Mesenchymal stem cell (in vitro differentiated cells and primary cell): ENCODE measurements at regions not wholly inside any gene's neighbourhood (a gene's known extent, or its start where the extent isn't known, plus 50 kb on each side); places are given as distances from the start of the nearest gene placed in this dataset.

ENCODE experiments used
- DNase-seq: peaks from one replicate; pipeline ENCODE4 v3.0.0-alpha.2; 2013
- H2AFZ ChIP-seq: one replicate; pipeline ENCODE4 v1.6.1; 2013; ENCODE audit warnings: low read depth, mild to moderate bottlenecking, control low read depth, inconsistent platforms, low read length, moderate library complexity
- H2AK5ac ChIP-seq: 2 replicates; pipeline ENCODE4 v1.6.1; 2013; ENCODE audit warnings: low read length, moderate library complexity, mild to moderate bottlenecking, inconsistent platforms; ENCODE audit not compliant: severe bottlenecking
- H2BK120ac ChIP-seq: one replicate; pipeline ENCODE4 v1.6.1; 2013; ENCODE audit warnings: low read depth, mild to moderate bottlenecking, inconsistent platforms, low read length, moderate library complexity
- H2BK12ac ChIP-seq, 2 experiments: one replicate each; pipeline ENCODE4 v1.6.1; 2013; ENCODE audit warnings: inconsistent platforms in 2 of 2, low read length in 2 of 2, mild to moderate bottlenecking in 2 of 2, moderate library complexity in 2 of 2, control low read depth in 1 of 2
- H2BK15ac ChIP-seq: one replicate; pipeline ENCODE4 v1.6.1; 2013; ENCODE audit warnings: mild to moderate bottlenecking, low read depth, inconsistent platforms; ENCODE audit not compliant: poor library complexity, severe bottlenecking
- H2BK5ac ChIP-seq: 2 replicates; pipeline ENCODE4 v1.6.1; 2013; ENCODE audit warnings: low read depth, mild to moderate bottlenecking, low read length, control low read depth, inconsistent platforms; ENCODE audit not compliant: poor library complexity, severe bottlenecking
- H3K14ac ChIP-seq, 2 experiments: one replicate each; pipeline ENCODE4 v1.6.1; 2013; ENCODE audit warnings: inconsistent platforms in 2 of 2, low read length in 2 of 2, control low read depth in 1 of 2, mild to moderate bottlenecking in 1 of 2, moderate library complexity in 1 of 2
- H3K18ac ChIP-seq, 2 experiments: one replicate each; pipeline ENCODE4 v1.6.1; 2013; ENCODE audit warnings: inconsistent platforms in 2 of 2, low read length in 2 of 2, control low read depth in 1 of 2, low read depth in 1 of 2, mild to moderate bottlenecking in 1 of 2
- H3K23ac ChIP-seq, 2 experiments: one replicate each; pipeline ENCODE4 v1.6.1; 2013; ENCODE audit warnings: inconsistent platforms in 2 of 2, low read length in 2 of 2, mild to moderate bottlenecking in 2 of 2, moderate library complexity in 2 of 2, control low read depth in 1 of 2
- H3K27ac ChIP-seq: 2 replicates; pipeline ENCODE4 v1.5.1; 2013; ENCODE audit warnings: mild to moderate bottlenecking, moderate library complexity, low read length, control low read depth, inconsistent platforms; ENCODE audit not compliant: poor library complexity, severe bottlenecking
- H3K27me3 ChIP-seq, 2 experiments: 2 replicates each; pipeline versions ENCODE4 v1.6.1 to v1.7.0; 2013; ENCODE audit warnings: low read length in 2 of 2, mild to moderate bottlenecking in 2 of 2, moderate library complexity in 2 of 2, control low read depth in 1 of 2, inconsistent platforms in 1 of 2; ENCODE audit not compliant: control insufficient read depth in 1 of 2, insufficient read depth in 1 of 2
- H3K36me3 ChIP-seq, 2 experiments: 2 replicates each; pipeline versions ENCODE4 v1.6.1 to v1.7.0; 2013; ENCODE audit warnings: low read length in 2 of 2, control low read depth in 1 of 2, inconsistent platforms in 1 of 2, low read depth in 1 of 2, mild to moderate bottlenecking in 1 of 2; ENCODE audit not compliant: insufficient read depth in 2 of 2, control insufficient read depth in 1 of 2
- H3K4ac ChIP-seq, 2 experiments: one replicate each; pipeline ENCODE4 v1.6.1; 2013; ENCODE audit warnings: inconsistent platforms in 2 of 2, low read length in 2 of 2, mild to moderate bottlenecking in 2 of 2, moderate library complexity in 2 of 2, control low read depth in 1 of 2, low read depth in 1 of 2
- H3K4me1 ChIP-seq: 2 replicates; pipeline ENCODE4 v1.6.1; 2013; ENCODE audit warnings: low read depth, low read length, control low read depth; ENCODE audit not compliant: control insufficient read depth, insufficient read depth
- H3K4me2 ChIP-seq: 2 replicates; pipeline ENCODE4 v1.6.1; 2013; ENCODE audit warnings: low read length, mild to moderate bottlenecking, inconsistent platforms; ENCODE audit not compliant: poor library complexity, severe bottlenecking
- H3K4me3 ChIP-seq, 2 experiments: 2 replicates each; pipeline versions ENCODE4 v1.5.1 to v1.7.0; 2013; ENCODE audit warnings: low read length in 2 of 2, mild to moderate bottlenecking in 2 of 2, control low read depth in 1 of 2, low read depth in 1 of 2; ENCODE audit not compliant: insufficient read depth in 1 of 2
- H3K79me1 ChIP-seq: replicated peaks from 2 replicates; pipeline ENCODE4 v1.6.1; 2013; ENCODE audit warnings: mild to moderate bottlenecking, control low read depth, low read length, inconsistent platforms; ENCODE audit not compliant: poor library complexity, severe bottlenecking
- H3K9ac ChIP-seq: 2 replicates; pipeline ENCODE4 v1.7.0; 2013; ENCODE audit warnings: mild to moderate bottlenecking, low read length, moderate library complexity
- H3K9me3 ChIP-seq: 2 replicates; pipeline ENCODE4 v1.7.0; 2013; ENCODE audit warnings: mild to moderate bottlenecking, low read length; ENCODE audit not compliant: control insufficient read depth
- H4K8ac ChIP-seq: one replicate; pipeline ENCODE4 v1.6.1; 2013; ENCODE audit warnings: inconsistent platforms, mild to moderate bottlenecking, low read length, moderate library complexity
- H4K91ac ChIP-seq: one replicate; pipeline ENCODE4 v1.6.1; 2013; ENCODE audit warnings: mild to moderate bottlenecking, low read length, inconsistent platforms
- WGBS: methylation state at CpG from one replicate; pipeline ENCODE4 v1.1.7; 2013; ENCODE audit warnings: mixed read lengths; 5-methylcytosine and 5-hydroxymethylcytosine counted together

DNA sequence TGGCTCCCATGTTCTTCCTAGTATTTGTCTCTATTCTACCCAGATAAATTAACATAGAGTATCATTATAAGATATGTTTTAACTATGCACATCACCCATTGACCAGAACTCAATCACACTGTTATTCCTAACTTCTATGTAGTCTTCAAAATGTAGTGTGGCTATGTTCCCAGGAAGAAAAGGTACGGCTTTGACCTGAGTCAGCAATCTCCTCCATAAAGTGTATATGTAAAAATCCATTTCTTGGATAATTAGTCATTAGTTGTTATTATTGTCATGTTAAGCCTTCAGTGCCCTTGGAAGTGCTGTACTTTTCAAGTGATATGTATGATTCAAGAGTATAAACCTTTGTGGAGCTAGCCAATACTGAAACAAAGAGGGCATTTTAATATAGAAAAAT, 444.0 kb upstream of the ZWINT start:
- Histone ChIP-seq H3K9ac (no peak overlapping the region), H2BK120ac (no peak overlapping the region), H3K4me1 (no peaks in the 10 kb centered on the region), H2BK12ac (no peak overlapping the region), H3K27me3 (no peaks in the 10 kb centered on the region), H3K36me3 (no peaks in the 10 kb centered on the region), H3K18ac (no peak overlapping the region), H3K4me2 (no peak overlapping the region), H3K27ac (no peak overlapping the region), H3K4ac (no peak overlapping the region), H2BK15ac (no peak overlapping the region), H3K23ac (no peak overlapping the region), H4K91ac (no peak overlapping the region), H3K79me1 (no peaks in the 10 kb centered on the region), H2AK5ac (no peak overlapping the region), H2BK5ac (no peak overlapping the region), H3K14ac (no peak overlapping the region), H4K8ac (no peak overlapping the region), H3K4me3 (no peak overlapping the region), H2AFZ (no peak overlapping the region), H3K9me3 (peaks cover 2% of the 10 kb centered on the region)
- DNase-seq = no peak
- WGBS = no CpG with 5 or more reads among the region's 1 CpG

GRCh38 chr10:56785292-56785691, 424.2 kb upstream of the ZWINT start:
- Histone ChIP-seq H3K23ac (no peak overlapping the region), H3K4me2 (no peak overlapping the region), H3K18ac (no peak overlapping the region), H2BK120ac (no peak overlapping the region), H4K91ac (no peak overlapping the region), H3K36me3 (no peaks in the 10 kb centered on the region), H3K79me1 (no peaks in the 10 kb centered on the region), H3K4ac (no peak overlapping the region), H2BK5ac (no peak overlapping the region), H3K14ac (no peak overlapping the region), H4K8ac (no peak overlapping the region), H2AFZ (no peak overlapping the region), H2AK5ac (no peak overlapping the region), H3K27me3 (no peaks in the 10 kb centered on the region), H3K4me3 (no peak overlapping the region), H3K9ac (no peak overlapping the region), H2BK15ac (no peak overlapping the region), H2BK12ac (no peak overlapping the region), H3K9me3 (peaks cover 7% of the 10 kb centered on the region), H3K4me1 (no peaks in the 10 kb centered on the region), H3K27ac (no peak overlapping the region)
- DNase-seq = no peak
- WGBS = no CpG with 5 or more reads among the region's 3 CpGs

DNA sequence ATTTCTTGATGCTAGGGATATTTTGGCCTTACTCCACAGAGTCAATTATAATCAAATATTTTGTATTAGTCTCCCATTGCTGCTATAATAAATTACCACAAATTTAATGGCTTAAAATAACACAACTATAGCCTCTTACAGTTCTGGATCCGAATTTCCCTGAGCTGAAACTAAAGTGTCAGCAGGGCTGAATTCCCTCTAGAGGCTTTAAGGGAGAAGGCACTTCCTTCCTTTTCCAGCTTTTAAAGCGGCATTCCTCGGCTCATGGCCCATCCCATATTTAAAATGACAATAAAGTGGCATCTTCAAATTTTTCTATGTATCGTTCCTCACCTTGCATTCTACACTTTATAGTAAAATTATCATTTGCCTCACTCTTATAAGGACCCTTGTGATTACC, 421.4 kb upstream of the ZWINT start:
- H4K8ac ChIP-seq = no peak overlapping the region
- no peak overlapping the region for H2AK5ac ChIP-seq
- no peak overlapping the region for H2AFZ ChIP-seq
- H3K4me2 ChIP-seq = no peak overlapping the region
- WGBS = 47% methylated on average over 4 of the region's 4 CpGs
- no peak overlapping the region for H2BK120ac ChIP-seq
- no peaks in the 10 kb centered on the region for H3K79me1 ChIP-seq
- H3K18ac ChIP-seq = no peak overlapping the region
- no peaks in the 10 kb centered on the region for H3K4me1 ChIP-seq
- H2BK5ac ChIP-seq = no peak overlapping the region
- no peak overlapping the region for H3K23ac ChIP-seq
- no peak overlapping the region for H4K91ac ChIP-seq
- no peak overlapping the region for H3K9ac ChIP-seq
- H3K9me3 ChIP-seq = peaks cover 3% of the 10 kb centered on the region
- H3K36me3 ChIP-seq = no peaks in the 10 kb centered on the region
- no peak overlapping the region for H3K27ac ChIP-seq
- no peak for DNase-seq
- no peaks in the 10 kb centered on the region for H3K27me3 ChIP-seq
- no peak overlapping the region for H2BK12ac ChIP-seq
- no peak overlapping the region for H3K14ac ChIP-seq
- H3K4me3 ChIP-seq = no peak overlapping the region
- H2BK15ac ChIP-seq = no peak overlapping the region
- H3K4ac ChIP-seq = no peak overlapping the region

GRCh38 chr10:56771343-56771742, 410.3 kb upstream of the ZWINT start:
- Histone ChIP-seq H3K9ac (no peak overlapping the region), H3K79me1 (no peaks in the 10 kb centered on the region), H3K4me2 (no peak overlapping the region), H3K27ac (no peak overlapping the region), H2AFZ (no peak overlapping the region), H4K91ac (no peak overlapping the region), H3K4me1 (no peaks in the 10 kb centered on the region), H2BK15ac (no peak overlapping the region), H3K9me3 (peaks cover 29% of the 10 kb centered on the region), H4K8ac (no peak overlapping the region), H3K4me3 (no peak overlapping the region), H2BK12ac (no peak overlapping the region), H3K14ac (no peak overlapping the region), H3K36me3 (no peaks in the 10 kb centered on the region), H3K23ac (no peak overlapping the region), H2AK5ac (no peak overlapping the region), H3K27me3 (no peaks in the 10 kb centered on the region), H2BK120ac (no peak overlapping the region), H3K4ac (no peak overlapping the region), H3K18ac (no peak overlapping the region), H2BK5ac (no peak overlapping the region)
- DNase-seq = no peak
- 0% methylated on average over 1 of the region's 1 CpG for WGBS
